ENCODE measurements at regions not wholly inside any gene's neighbourhood (a gene's known extent, or its start where the extent isn't known, plus 50 kb on each side); places are given as distances from the start of the nearest gene placed in this dataset.

DNA sequence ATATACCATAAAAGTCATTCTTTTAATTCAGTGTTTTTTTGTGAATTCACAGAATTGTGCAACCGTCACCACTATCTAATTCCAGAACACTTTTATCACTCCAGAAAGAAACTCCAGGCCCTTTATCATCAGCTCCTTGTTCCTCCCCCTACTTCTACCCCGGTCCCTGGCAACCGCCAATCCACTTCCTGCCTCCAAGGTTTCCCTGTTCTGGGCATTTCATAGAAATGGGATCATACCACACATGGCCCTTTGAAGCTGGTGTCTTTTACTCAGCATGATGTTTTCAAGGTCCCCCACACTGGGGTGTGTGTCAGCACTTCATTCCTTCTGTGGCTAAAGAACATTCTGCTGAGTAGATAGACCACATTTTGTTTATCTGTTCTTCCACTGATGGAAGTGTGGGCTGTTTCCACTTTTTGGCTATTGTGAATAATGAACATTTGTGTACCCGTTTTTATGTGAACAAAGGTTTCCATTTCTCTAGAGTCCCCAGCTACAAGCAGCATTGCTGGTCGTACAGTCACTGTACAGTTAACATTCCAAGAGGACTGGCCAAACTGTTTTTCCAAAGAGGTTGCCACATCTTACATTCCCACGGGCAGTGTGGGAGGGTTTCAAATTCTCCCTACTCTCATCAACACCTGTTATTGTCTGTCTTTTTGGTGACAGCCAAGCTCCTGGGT, 75.8 kb upstream of the ZNF469 start:
- Histone ChIP-seq H3K4ac (ENCODE audit: low read depth, low read length) (no peak overlapping the region), H2BK12ac (ENCODE audit: insufficient read length, low read depth, low read length) (no peak overlapping the region), H3K79me1 (ENCODE audit: insufficient read depth, low read depth, low read length, poor library complexity, severe bottlenecking) (no peaks in the 10 kb centered on the region), H3K27ac (ENCODE audit: insufficient read length, low read depth, low read length) (no peak overlapping the region), H3K14ac (ENCODE audit: insufficient read depth, low read length) (no peak overlapping the region), H3T11ph (ENCODE audit: low read length) (no peak overlapping the region), H2BK20ac (ENCODE audit: low read depth, low read length, poor library complexity, severe bottlenecking) (no peak overlapping the region), H3K18ac (ENCODE audit: insufficient read length, low read depth, low read length) (no peak overlapping the region), H3K56ac (ENCODE audit: insufficient read length, low read depth, low read length) (no peak overlapping the region), H3K9me3 (ENCODE audit: control insufficient read depth, low read depth, low read length) (no peaks in the 10 kb centered on the region), H3K4me2 (ENCODE audit: insufficient read depth, insufficient read length, low read length) (no peak overlapping the region), H3K9ac (ENCODE audit: extremely low read depth, insufficient read length, low read length) (no peak overlapping the region), H2AK5ac (ENCODE audit: insufficient read length, low read length) (no peak overlapping the region), H4K91ac (ENCODE audit: insufficient read length, low read depth, low read length) (no peak overlapping the region), H2BK15ac (ENCODE audit: low read depth, low read length) (no peak overlapping the region), H3K23ac (ENCODE audit: insufficient read length, low read depth, low read length) (no peak overlapping the region), H2BK5ac (ENCODE audit: insufficient read length, low read length) (no peak overlapping the region), H4K5ac (ENCODE audit: insufficient read length, low read depth, low read length) (no peak overlapping the region), H3K79me2 (ENCODE audit: insufficient read depth, low read length) (no peaks in the 10 kb centered on the region), H3K4me1 (ENCODE audit: insufficient read depth, low read length) (no peaks in the 10 kb centered on the region), H2AFZ (ENCODE audit: low read length) (no peak overlapping the region), H3K23me2 (ENCODE audit: insufficient read length, low read depth, low read length, poor library complexity, severe bottlenecking) (no peaks in the 10 kb centered on the region), H4K8ac (replicated peaks; ENCODE audit: insufficient read length, low read depth, low read length) (no peak overlapping the region), H3K27me3 (ENCODE audit: insufficient read depth, low read length) (no peaks in the 10 kb centered on the region), H2BK120ac (ENCODE audit: low read depth, low read length, poor library complexity, severe bottlenecking) (no peak overlapping the region), H4K20me1 (ENCODE audit: control insufficient read depth, insufficient read depth, insufficient read length) (no peaks in the 10 kb centered on the region)
- WGBS (ENCODE audit: extremely low coverage, insufficient read length, low lambda C conversion rate) = no CpG with 5 or more reads among the region's 6 CpGs
- DNase-seq = no peak
- Mint-ChIP-seq H3K27me3 (ENCODE audit: low read depth) (peaks cover 17% of the 10 kb centered on the region), H3K27ac (no peak overlapping the region), H3K4me3 (no peak overlapping the region), H3K4me1 (0 out of 4 replicates have a peak, but pooled peaks cover 0 to 4% of the 10 kb centered on the region in 2 experiments), H3K36me3 (ENCODE audit: insufficient read depth in 1 of 3, low read depth in 3 of 3) (peaks cover 0 to 4% (median 0%) of the 10 kb centered on the region in 3 experiments; a peak in 2 of 7 replicates), H3K9me3 (peaks cover 27 to 36% of the 10 kb centered on the region in 2 experiments)
- TF ChIP-seq, protein P1, sequence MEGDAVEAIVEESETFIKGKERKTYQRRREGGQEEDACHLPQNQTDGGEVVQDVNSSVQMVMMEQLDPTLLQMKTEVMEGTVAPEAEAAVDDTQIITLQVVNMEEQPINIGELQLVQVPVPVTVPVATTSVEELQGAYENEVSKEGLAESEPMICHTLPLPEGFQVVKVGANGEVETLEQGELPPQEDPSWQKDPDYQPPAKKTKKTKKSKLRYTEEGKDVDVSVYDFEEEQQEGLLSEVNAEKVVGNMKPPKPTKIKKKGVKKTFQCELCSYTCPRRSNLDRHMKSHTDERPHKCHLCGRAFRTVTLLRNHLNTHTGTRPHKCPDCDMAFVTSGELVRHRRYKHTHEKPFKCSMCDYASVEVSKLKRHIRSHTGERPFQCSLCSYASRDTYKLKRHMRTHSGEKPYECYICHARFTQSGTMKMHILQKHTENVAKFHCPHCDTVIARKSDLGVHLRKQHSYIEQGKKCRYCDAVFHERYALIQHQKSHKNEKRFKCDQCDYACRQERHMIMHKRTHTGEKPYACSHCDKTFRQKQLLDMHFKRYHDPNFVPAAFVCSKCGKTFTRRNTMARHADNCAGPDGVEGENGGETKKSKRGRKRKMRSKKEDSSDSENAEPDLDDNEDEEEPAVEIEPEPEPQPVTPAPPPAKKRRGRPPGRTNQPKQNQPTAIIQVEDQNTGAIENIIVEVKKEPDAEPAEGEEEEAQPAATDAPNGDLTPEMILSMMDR (conservative IDR thresholded peaks at IDR 0.05) = no peak

Measured in H9 (cell line).